Esophagus muscularis mucosa (tissue), 4 donors: ENCODE measurements at regions not wholly inside any gene's neighbourhood (a gene's known extent, or its start where the extent isn't known, plus 50 kb on each side); places are given as distances from the start of the nearest gene placed in this dataset.

Experiments
- EP300 ChIP-seq: sonication (generic); formaldehyde crosslinking; IDR thresholded peaks from one replicate; pipeline ENCODE4 v1.6.1; 2017; ENCODE audit warnings: antibody characterized with exemption
- POLR2AphosphoS5 ChIP-seq, 2 donors: sonication (generic); formaldehyde crosslinking; IDR thresholded peaks; one replicate each; pipeline ENCODE4 v1.6.1; 2017; ENCODE audit warnings: antibody characterized with exemption in 2 of 2
- TF ChIP-seq, protein P1 (sequence below), 3 experiments: fragments of 200-600 bp in 2 of 3; fragments of 450-650 bp in 1 of 3; sonication (generic) in 2 of 3; IDR thresholded peaks; one replicate each; pipeline ENCODE4 v1.5.1; 2017 to 2019; ENCODE audit warnings: antibody characterized with exemption in 3 of 3, mild to moderate bottlenecking in 2 of 3, moderate library complexity in 1 of 3

GRCh38 chr3:43185983-43186314, 80.1 kb upstream of the POMGNT2 start:
- TF ChIP-seq EP300 (no peak), POLR2AphosphoS5 (IDR thresholded peaks at IDR 0.05) (no peak)
- TF ChIP-seq, protein P1, sequence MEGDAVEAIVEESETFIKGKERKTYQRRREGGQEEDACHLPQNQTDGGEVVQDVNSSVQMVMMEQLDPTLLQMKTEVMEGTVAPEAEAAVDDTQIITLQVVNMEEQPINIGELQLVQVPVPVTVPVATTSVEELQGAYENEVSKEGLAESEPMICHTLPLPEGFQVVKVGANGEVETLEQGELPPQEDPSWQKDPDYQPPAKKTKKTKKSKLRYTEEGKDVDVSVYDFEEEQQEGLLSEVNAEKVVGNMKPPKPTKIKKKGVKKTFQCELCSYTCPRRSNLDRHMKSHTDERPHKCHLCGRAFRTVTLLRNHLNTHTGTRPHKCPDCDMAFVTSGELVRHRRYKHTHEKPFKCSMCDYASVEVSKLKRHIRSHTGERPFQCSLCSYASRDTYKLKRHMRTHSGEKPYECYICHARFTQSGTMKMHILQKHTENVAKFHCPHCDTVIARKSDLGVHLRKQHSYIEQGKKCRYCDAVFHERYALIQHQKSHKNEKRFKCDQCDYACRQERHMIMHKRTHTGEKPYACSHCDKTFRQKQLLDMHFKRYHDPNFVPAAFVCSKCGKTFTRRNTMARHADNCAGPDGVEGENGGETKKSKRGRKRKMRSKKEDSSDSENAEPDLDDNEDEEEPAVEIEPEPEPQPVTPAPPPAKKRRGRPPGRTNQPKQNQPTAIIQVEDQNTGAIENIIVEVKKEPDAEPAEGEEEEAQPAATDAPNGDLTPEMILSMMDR (IDR thresholded peaks at IDR 0.05), result no peak
